HepG2 (cell line): ENCODE measurements at regions not wholly inside any gene's neighbourhood (a gene's known extent, or its start where the extent isn't known, plus 50 kb on each side); places are given as distances from the start of the nearest gene placed in this dataset.

Experiments used
- ATAC-seq: fragments of 200-7000 bp; cut with Tn5 transposase; 3 replicates; pipeline ENCODE4 v1.9.1; 2020; ENCODE audit warnings: mild to moderate bottlenecking, moderate library complexity
- BruUV-seq: library from RNA; stranded (reverse); fragments of 400-500 nt; replicated peaks from 2 replicates; lab custom pipeline; 2021; lab: Mats Ljungman, UMichigan
- CTCF ChIA-PET: fragments of 300-600 bp; formaldehyde crosslinking; extraction: SDS; loops from one replicate; lab custom pipeline; 2021; ENCODE audit warnings: low total read pairs, inconsistent platforms, low intra/inter-chr PET ratio; lab: Yijun Ruan, JAX
- POLR2A ChIA-PET: fragments of 350-600 bp; sonication (Branson Sonifier 250); formaldehyde crosslinking; loops from one replicate; lab custom pipeline; 2020; ENCODE audit warnings: antibody characterized with exemption, inconsistent platforms; lab: Yijun Ruan, JAX
- DNase-seq: peaks from one replicate; pipeline ENCODE4 v3.0.0-alpha.2; 2015; ENCODE audit warnings: low spot score
- FAIRE-seq: peaks from 3 replicates; lab custom pipeline; 2011; peaks lifted over from hg19 to GRCh38; lab: Jason Lieb, UNC
- H2AFZ ChIP-seq: one replicate; pipeline ENCODE4 v1.6.1; 2011; ENCODE audit warnings: low read length, inconsistent platforms
- H3K27ac ChIP-seq: fragments of 300-600 bp; 3 replicates; pipeline ENCODE4 v1.8.0; 2011; ENCODE audit warnings: mixed run types, mild to moderate bottlenecking, mixed read lengths, low read length, inconsistent platforms; ENCODE audit not compliant: insufficient read depth; ENCODE audit errors: extremely low read length
- H3K27me3 ChIP-seq, 2 experiments: fragments of 200-600 bp in 1 of 2; 2 replicates in 1 of 2; 3 replicates in 1 of 2; pipeline versions ENCODE4 v1.6.0 to v1.8.0; 2011; ENCODE audit warnings: low read length in 2 of 2, mild to moderate bottlenecking in 2 of 2, moderate library complexity in 2 of 2, inconsistent platforms in 1 of 2; ENCODE audit not compliant: insufficient read depth in 2 of 2, control insufficient read depth in 1 of 2
- H3K36me3 ChIP-seq, 2 experiments: fragments of 200-600 bp in 1 of 2; replicated peaks in 1 of 2; 2 replicates in 1 of 2; 3 replicates in 1 of 2; pipeline versions ENCODE4 v1.5.1 to v1.8.0; 2011; ENCODE audit warnings: low read length in 2 of 2, inconsistent platforms in 1 of 2; ENCODE audit not compliant: insufficient read depth in 2 of 2, control insufficient read depth in 1 of 2
- H3K4me1 ChIP-seq: 2 replicates; pipeline ENCODE4 v1.5.1; 2012; ENCODE audit warnings: low read length, inconsistent platforms; ENCODE audit not compliant: insufficient read depth
- H3K4me2 ChIP-seq: 2 replicates; pipeline ENCODE4 v1.6.0; 2011; ENCODE audit warnings: low read depth, low read length, inconsistent platforms
- H3K4me3 ChIP-seq, 3 experiments: fragments of 200-600 bp in 1 of 3; sonication (generic), shearing (Covaris generic) in 1 of 3; replicated peaks in 1 of 3; 2 replicates each; pipeline ENCODE4 v1.5.1; 2011 to 2016; ENCODE audit warnings: low read length in 3 of 3, inconsistent platforms in 2 of 3, low read depth in 2 of 3, mild to moderate bottlenecking in 2 of 3, control low read depth in 1 of 3, mixed read lengths in 1 of 3; ENCODE audit not compliant: insufficient read depth in 1 of 3
- H3K79me2 ChIP-seq: one replicate; pipeline ENCODE4 v1.6.1; 2011; ENCODE audit warnings: low read length, inconsistent platforms; ENCODE audit not compliant: insufficient read depth
- H3K9ac ChIP-seq: 2 replicates; pipeline ENCODE4 v1.6.0; 2011; ENCODE audit warnings: mild to moderate bottlenecking, low read depth, low read length, inconsistent platforms; ENCODE audit not compliant: insufficient read depth
- H3K9me3 ChIP-seq: 2 replicates; pipeline ENCODE4 v1.5.1; 2012; ENCODE audit warnings: mild to moderate bottlenecking, low read length
- H4K20me1 ChIP-seq: 2 replicates; pipeline ENCODE4 v1.6.0; 2011; ENCODE audit warnings: inconsistent platforms, mild to moderate bottlenecking, low read length, moderate library complexity; ENCODE audit not compliant: insufficient read depth
- MBNL3 ChIP-seq: fragments of 250-450 bp; sonication (Bioruptor Pico); conservative IDR thresholded peaks from 2 replicates; pipeline ENCODE4 v1.8.0; 2022; ENCODE audit warnings: mild to moderate bottlenecking, inconsistent platforms
- NONO ChIP-seq, 2 experiments: fragments of 450-650 bp in 1 of 2; sonication (generic) in 1 of 2; formaldehyde crosslinking in 1 of 2; IDR thresholded peaks in 1 of 2; conservative IDR thresholded peaks in 1 of 2; 2 replicates each; pipeline versions ENCODE4 v1.6.1 to v1.8.0; 2017 to 2022; ENCODE audit warnings: mild to moderate bottlenecking in 1 of 2, missing genetic modification reagents in 1 of 2, moderate library complexity in 1 of 2
- PAF1 ChIP-seq: IDR thresholded peaks from 2 replicates; pipeline ENCODE4 v1.6.1; 2016; ENCODE audit warnings: missing genetic modification reagents, missing compliant biosample characterization
- ZNF552 ChIP-seq: sonication (generic); formaldehyde crosslinking; IDR thresholded peaks from 2 replicates; pipeline ENCODE4 v1.9.0; 2022; ENCODE audit warnings: missing genetic modification reagents, mild to moderate bottlenecking, borderline replicate concordance
- WGBS: methylation state at CpG from one replicate; pipeline ENCODE4 v1.1.6; 2017; ENCODE audit warnings: low lambda C conversion rate; 5-methylcytosine and 5-hydroxymethylcytosine counted together
- in situ Hi-C: cut with HindIII; loops from 2 replicates; pipeline ENCODE4 v1.10.0; 2017; ENCODE audit warnings: low pct_unique_long_range_greater_than_20kb; ENCODE audit not compliant: extremely low pct_ligation_motif_present
- intact Hi-C: fragments of 100-400 bp; cut with micrococcal nuclease; formaldehyde crosslinking; loops from one replicate; pipeline ENCODE4 v1.10.0; 2022; ENCODE audit not compliant: unreplicated experiment
- TF ChIP-seq, protein P1 (sequence below): sonication (generic); formaldehyde crosslinking; IDR thresholded peaks from 2 replicates; pipeline ENCODE4 v1.4.0; 2020; ENCODE audit warnings: missing genetic modification reagents
- TF ChIP-seq, protein P2 (sequence below): sonication (generic); formaldehyde crosslinking; IDR thresholded peaks from 2 replicates; pipeline ENCODE4 v1.8.0; 2022; ENCODE audit warnings: low read depth, missing genetic modification reagents

DNA sequence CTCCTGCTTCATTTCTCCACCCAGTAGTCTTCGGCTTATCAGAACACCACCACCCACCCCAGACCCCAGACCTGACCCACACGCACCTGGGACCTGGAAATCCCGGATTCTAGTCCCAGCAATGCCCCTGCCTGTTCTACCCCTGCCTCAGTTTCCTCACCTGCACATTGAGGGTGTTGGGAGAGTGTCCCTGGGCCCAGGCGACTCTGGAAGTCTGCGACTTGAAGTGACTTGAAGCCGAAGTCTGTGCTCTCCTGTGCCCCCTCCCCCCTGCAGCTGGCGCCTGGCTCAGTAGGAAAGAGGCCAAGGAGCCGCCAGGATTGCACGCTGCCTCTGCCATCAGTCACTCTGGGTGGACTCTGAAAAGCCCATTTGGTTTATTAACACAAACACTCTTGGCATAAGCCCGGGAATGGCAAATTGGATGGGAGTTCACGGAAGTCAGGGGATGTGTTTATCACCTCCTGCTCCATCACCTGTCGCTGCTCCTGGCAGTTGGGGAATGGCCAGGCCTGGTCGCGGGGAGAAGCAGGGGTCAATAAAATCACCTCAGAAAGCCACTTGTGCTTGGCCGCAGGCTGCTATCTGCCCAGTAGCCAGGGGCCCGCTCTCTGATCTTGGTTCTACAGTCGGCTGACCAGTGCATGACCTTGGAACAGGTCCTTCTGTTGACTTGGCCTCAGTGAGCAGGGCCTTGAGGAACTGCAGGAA, 132.7 kb downstream of the ACTL8 start:
- Histone ChIP-seq H3K27ac (no peak overlapping the region), H3K4me2 (no peak overlapping the region), H4K20me1 (no peaks in the 10 kb centered on the region), H3K9me3 (no peaks in the 10 kb centered on the region), H3K9ac (no peak overlapping the region), H3K36me3 (no peaks in the 10 kb centered on the region), H3K79me2 (no peaks in the 10 kb centered on the region), H3K4me3 (no peak overlapping the region), H2AFZ (no peak overlapping the region), H3K4me1 (no peaks in the 10 kb centered on the region), H3K27me3 (peaks cover 3 to 33% of the 10 kb centered on the region in 2 experiments; a peak in 4 of 5 replicates)
- POLR2A ChIA-PET: no interaction called here
- in situ Hi-C loops (no loop called here), intact Hi-C loops (no loop called here)
- no TSS peak for BruUV-seq
- no peak for DNase-seq
- 28% methylated on average over 15 of the region's 17 CpGs for WGBS
- CTCF ChIA-PET: no interaction called here
- TF ChIP-seq, protein P1, sequence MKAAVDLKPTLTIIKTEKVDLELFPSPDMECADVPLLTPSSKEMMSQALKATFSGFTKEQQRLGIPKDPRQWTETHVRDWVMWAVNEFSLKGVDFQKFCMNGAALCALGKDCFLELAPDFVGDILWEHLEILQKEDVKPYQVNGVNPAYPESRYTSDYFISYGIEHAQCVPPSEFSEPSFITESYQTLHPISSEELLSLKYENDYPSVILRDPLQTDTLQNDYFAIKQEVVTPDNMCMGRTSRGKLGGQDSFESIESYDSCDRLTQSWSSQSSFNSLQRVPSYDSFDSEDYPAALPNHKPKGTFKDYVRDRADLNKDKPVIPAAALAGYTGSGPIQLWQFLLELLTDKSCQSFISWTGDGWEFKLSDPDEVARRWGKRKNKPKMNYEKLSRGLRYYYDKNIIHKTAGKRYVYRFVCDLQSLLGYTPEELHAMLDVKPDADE (CRISPR knock-in tag): no peak
- TF ChIP-seq, protein P2, sequence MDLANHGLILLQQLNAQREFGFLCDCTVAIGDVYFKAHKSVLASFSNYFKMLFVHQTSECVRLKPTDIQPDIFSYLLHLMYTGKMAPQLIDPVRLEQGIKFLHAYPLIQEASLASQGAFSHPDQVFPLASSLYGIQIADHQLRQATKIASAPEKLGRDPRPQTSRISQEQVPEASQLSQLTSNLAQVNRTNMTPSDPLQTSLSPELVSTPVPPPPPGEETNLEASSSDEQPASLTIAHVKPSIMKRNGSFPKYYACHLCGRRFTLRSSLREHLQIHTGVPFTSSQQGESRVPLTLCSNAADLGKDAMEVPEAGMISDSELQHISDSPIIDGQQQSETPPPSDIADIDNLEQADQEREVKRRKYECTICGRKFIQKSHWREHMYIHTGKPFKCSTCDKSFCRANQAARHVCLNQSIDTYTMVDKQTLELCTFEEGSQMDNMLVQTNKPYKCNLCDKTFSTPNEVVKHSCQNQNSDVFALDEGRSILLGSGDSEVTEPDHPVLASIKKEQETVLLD: no peak
- TF ChIP-seq ZNF552 (CRISPR knock-in tag): no peak
- no peak for TF ChIP-seq NONO (IDR thresholded peaks at IDR 0.05)
- no peak for TF ChIP-seq NONO (CRISPR knock-in tag; conservative IDR thresholded peaks at IDR 0.05)
- no peak for TF ChIP-seq PAF1
- no peak for TF ChIP-seq MBNL3 (CRISPR knock-in tag)
- ATAC-seq: no peak
- FAIRE-seq: no peak
